ENCODE measurements at regions not wholly inside any gene's neighbourhood (a gene's known extent, or its start where the extent isn't known, plus 50 kb on each side); places are given as distances from the start of the nearest gene placed in this dataset.

DNA sequence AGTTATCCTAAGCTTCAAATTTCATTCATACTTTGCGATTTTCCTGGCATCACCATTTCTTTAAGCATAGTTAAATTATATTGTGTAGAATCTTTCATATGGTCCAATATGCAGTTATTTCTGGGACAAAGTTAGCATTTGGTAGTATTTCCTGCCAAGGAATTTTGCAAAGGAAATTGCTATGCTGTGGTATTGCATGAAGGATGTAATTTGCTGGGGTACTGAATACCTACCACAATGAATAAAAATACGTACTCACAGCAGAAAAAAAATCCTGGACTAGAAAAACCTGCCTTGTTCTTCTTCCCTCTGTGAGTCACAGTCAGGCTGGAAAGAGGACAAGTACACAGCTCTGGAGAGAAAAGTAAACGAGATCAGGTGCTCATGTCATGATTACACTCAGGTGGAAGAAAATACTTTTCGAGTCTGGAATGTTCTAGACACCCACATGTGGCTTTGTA lies 241.2 kb downstream of the PTBP2 start:
- TF ChIP-seq EZH2 (IDR thresholded peaks at IDR 0.05; ENCODE audit: borderline replicate concordance, insufficient read depth, low read depth, low read length, poor library complexity, severe bottlenecking), result no peak
- TF ChIP-seq CTCF (IDR thresholded peaks at IDR 0.05), result no peak

Data from B cell (primary cell).